Fibroblast of mammary gland (primary cell): ENCODE measurements at regions not wholly inside any gene's neighbourhood (a gene's known extent, or its start where the extent isn't known, plus 50 kb on each side); places are given as distances from the start of the nearest gene placed in this dataset.

Experiments used
- DNase-seq: peaks from one replicate; pipeline ENCODE4 v3.0.0-alpha.2; 2010; ENCODE audit warnings: low read depth
- H3K4me3 ChIP-seq: 2 replicates; pipeline ENCODE4 v1.5.1; 2011; ENCODE audit warnings: low read depth, mild to moderate bottlenecking, low read length, moderate library complexity; ENCODE audit not compliant: control insufficient read depth
- TF ChIP-seq, protein P1 (sequence below): conservative IDR thresholded peaks from 2 replicates; pipeline ENCODE4 v1.5.1; 2011; ENCODE audit warnings: low read depth, low read length, inconsistent platforms; ENCODE audit not compliant: control insufficient read depth, insufficient read depth

- TF ChIP-seq, protein P1, sequence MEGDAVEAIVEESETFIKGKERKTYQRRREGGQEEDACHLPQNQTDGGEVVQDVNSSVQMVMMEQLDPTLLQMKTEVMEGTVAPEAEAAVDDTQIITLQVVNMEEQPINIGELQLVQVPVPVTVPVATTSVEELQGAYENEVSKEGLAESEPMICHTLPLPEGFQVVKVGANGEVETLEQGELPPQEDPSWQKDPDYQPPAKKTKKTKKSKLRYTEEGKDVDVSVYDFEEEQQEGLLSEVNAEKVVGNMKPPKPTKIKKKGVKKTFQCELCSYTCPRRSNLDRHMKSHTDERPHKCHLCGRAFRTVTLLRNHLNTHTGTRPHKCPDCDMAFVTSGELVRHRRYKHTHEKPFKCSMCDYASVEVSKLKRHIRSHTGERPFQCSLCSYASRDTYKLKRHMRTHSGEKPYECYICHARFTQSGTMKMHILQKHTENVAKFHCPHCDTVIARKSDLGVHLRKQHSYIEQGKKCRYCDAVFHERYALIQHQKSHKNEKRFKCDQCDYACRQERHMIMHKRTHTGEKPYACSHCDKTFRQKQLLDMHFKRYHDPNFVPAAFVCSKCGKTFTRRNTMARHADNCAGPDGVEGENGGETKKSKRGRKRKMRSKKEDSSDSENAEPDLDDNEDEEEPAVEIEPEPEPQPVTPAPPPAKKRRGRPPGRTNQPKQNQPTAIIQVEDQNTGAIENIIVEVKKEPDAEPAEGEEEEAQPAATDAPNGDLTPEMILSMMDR = no peak
- no peak for DNase-seq
- no peak overlapping the region for H3K4me3 ChIP-seq
These were observed 2204.3 kb downstream of the MRPL39 start for GRCh38 chr21:23402929-23403520.

DNA sequence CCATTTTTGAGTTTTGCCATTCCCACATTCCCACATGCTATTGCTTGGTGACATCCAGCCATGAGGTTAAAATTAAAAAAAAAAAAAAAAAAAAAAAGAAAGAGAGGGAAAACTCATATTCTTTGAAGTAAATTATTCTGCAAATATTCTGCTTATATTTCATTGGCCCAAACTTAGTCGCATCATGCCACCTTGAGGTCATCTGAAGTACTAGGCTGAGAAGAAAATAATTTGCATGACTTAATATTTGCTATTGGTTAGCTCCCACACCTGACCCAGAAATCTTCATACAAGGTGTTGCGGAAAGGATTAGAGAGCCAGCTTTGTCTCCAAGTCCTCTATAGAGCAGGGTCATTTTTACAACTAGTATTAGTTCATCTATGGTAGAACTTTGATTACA is 2206.0 kb downstream of the MRPL39 start:
- DNase-seq = peak; percentile 1
- TF ChIP-seq, protein P1 = no peak
- H3K4me3 ChIP-seq = no peak overlapping the region

DNA sequence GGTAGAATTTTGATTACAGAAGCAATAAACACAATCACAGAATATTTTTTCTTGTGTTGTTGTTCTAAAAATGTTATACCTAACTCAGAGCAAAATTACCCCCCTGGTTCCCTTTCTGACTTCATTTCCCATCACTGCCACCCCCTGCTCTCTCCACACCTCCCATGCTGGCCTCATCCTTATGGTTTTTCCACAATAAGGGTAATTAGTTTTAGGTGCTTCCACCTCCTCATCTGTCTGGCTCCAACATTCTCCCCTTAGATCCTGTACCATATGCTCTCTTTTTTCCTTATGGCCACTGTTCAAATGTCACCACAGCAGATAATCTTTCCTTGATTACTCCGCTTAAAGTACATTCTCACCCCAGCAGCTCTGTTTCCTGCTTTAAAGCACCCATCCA is 2208.6 kb downstream of the MRPL39 start:
- DNase-seq = no peak
- H3K4me3 ChIP-seq = no peak overlapping the region
- TF ChIP-seq, protein P1 = no peak

DNA sequence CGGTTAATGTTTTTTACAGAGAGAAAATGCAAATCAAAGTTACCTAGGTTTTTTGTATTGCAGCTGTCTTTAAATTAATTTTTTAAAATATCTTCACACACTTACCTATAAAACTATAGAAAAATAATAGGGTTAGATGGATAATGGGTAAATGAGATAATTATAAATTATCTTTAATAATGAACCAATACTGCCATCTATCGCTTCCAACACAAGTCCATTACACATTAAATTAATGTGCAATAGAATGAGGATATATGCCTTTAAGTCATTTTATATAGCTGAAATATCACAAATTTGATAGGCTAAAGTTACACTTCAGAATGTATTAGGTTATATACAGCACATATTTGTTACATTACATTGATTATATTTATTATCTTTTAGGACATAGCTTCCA is 2212.8 kb downstream of the MRPL39 start:
- TF ChIP-seq, protein P1 = no peak
- no peak for DNase-seq

DNA sequence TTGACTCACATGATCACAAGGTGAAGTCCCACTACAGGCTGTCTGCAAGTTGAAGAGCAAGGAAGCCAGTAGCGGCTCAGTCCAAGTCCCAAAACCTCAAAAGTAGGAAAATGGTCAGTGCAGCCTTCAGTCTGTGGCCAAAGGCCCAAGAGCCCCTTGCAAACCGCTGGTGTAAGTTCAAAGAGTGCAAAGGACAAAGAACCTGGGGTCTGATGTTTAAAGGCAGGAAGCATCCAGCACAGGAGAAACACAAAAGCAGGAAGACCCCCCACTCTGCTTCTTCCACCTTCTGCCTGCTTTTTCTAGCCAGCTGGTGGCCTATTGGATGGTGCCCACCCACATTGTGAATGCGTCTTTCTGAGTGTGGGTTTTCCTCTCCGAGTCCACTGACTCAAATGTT is 2222.6 kb downstream of the MRPL39 start:
- DNase-seq = no peak
- TF ChIP-seq, protein P1 = no peak
- no peak overlapping the region for H3K4me3 ChIP-seq

More for the DNA sequence above, 2212.8 kb downstream of the MRPL39 start:
- H3K4me3 ChIP-seq = no peak overlapping the region

GRCh38 chr21:23374155-23374554 is 2233.1 kb downstream of the MRPL39 start:
- DNase-seq = no peak

More at GRCh38 chr21:23374155-23374554, 2233.1 kb downstream of the MRPL39 start:
- H3K4me3 ChIP-seq = no peak overlapping the region
- TF ChIP-seq, protein P1 = no peak
